Lung (tissue), 11 donors: ENCODE measurements at regions not wholly inside any gene's neighbourhood (a gene's known extent, or its start where the extent isn't known, plus 50 kb on each side); places are given as distances from the start of the nearest gene placed in this dataset.

Experiments used
- ATAC-seq: fragments of 200-7000 bp; cut with Tn5 transposase; one replicate; pipeline ENCODE4 v1.9.1; 2020; ENCODE audit warnings: moderate number of reproducible peaks; ENCODE audit not compliant: insufficient read depth, low FRiP score
- DNase-seq, 3 donors: peaks; one replicate each; pipeline ENCODE4 v3.0.0-alpha.2; 2013 to 2017
- H3K27ac ChIP-seq, 2 donors: one replicate each; pipeline ENCODE4 v1.5.1; 2013; ENCODE audit warnings: mild to moderate bottlenecking in 2 of 2, moderate library complexity in 2 of 2, control low read depth in 1 of 2, inconsistent platforms in 1 of 2, low read depth in 1 of 2, low read length in 1 of 2
- H3K27me3 ChIP-seq, 3 donors: one replicate each; pipeline ENCODE4 v1.5.1; 2013; ENCODE audit warnings: low read length in 2 of 3; ENCODE audit not compliant: control insufficient read depth in 3 of 3, insufficient read depth in 3 of 3
- H3K36me3 ChIP-seq, 4 donors: one replicate each; pipeline ENCODE4 v1.5.1; 2013; ENCODE audit warnings: low read length in 4 of 4, mild to moderate bottlenecking in 1 of 4, moderate library complexity in 1 of 4; ENCODE audit not compliant: control insufficient read depth in 4 of 4, insufficient read depth in 4 of 4
- H3K4me1 ChIP-seq, 5 donors: one replicate each; pipeline ENCODE4 v1.5.1; 2013; ENCODE audit warnings: low read length in 5 of 5, mild to moderate bottlenecking in 2 of 5, moderate library complexity in 1 of 5; ENCODE audit not compliant: control insufficient read depth in 5 of 5, insufficient read depth in 5 of 5
- H3K4me3 ChIP-seq: one replicate; pipeline ENCODE4 v1.5.1; 2013; ENCODE audit warnings: mild to moderate bottlenecking, control low read depth, moderate library complexity
- H3K9ac ChIP-seq, 2 donors: one replicate each; pipeline ENCODE4 v1.5.1; 2013; ENCODE audit warnings: low read length in 2 of 2, control low read depth in 1 of 2; ENCODE audit not compliant: insufficient read depth in 1 of 2
- H3K9me3 ChIP-seq, 4 donors: one replicate each; pipeline ENCODE4 v1.5.1; 2013; ENCODE audit warnings: low read length in 3 of 4, mild to moderate bottlenecking in 1 of 4, moderate library complexity in 1 of 4; ENCODE audit not compliant: control insufficient read depth in 4 of 4, insufficient read depth in 3 of 4
- WGBS, 2 donors: extraction: QIAGEN DNeasy Blood & Tissue Kit; methylation state at CpG; one replicate each; pipeline ENCODE4 v1.1.7; 2013; 5-methylcytosine and 5-hydroxymethylcytosine counted together
- TF ChIP-seq, protein P1 (sequence below): IDR thresholded peaks from 2 replicates; pipeline ENCODE4 v1.5.1; 2012; ENCODE audit warnings: mild to moderate bottlenecking; ENCODE audit errors: control extremely low read depth, extremely low read depth
- donor health status: control.
- donor health status: control.
- donor health status: Bipolar disorder and iron deficiency.
- donor health status: healthy.
- donor health status: DM: yes; HTN: yes; CAD: no.

DNA sequence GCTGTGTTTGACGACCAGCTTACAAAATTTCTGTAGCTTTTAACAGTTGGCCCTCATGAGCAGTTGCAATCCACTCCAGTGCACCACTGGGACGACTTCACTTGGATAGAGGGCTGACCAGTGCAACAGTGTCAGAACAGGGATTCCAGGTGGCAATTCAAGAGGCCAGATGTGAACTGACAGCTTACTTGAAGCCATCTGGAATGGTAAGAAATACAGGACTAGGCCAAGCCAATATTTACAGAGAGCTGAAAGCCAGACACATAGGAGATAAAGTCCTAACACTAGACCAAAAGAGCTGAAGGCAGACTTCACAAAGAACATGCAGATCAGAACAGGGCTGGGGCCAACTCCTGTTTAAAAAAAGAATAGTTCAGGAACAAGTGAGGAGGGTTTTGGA, 93.5 kb upstream of the NFIA start:
- 79 to 82% methylated on average over 2 of the region's 2 CpGs for WGBS, 2 donors
- no peak overlapping the region for H3K4me3 ChIP-seq
- TF ChIP-seq, protein P1, sequence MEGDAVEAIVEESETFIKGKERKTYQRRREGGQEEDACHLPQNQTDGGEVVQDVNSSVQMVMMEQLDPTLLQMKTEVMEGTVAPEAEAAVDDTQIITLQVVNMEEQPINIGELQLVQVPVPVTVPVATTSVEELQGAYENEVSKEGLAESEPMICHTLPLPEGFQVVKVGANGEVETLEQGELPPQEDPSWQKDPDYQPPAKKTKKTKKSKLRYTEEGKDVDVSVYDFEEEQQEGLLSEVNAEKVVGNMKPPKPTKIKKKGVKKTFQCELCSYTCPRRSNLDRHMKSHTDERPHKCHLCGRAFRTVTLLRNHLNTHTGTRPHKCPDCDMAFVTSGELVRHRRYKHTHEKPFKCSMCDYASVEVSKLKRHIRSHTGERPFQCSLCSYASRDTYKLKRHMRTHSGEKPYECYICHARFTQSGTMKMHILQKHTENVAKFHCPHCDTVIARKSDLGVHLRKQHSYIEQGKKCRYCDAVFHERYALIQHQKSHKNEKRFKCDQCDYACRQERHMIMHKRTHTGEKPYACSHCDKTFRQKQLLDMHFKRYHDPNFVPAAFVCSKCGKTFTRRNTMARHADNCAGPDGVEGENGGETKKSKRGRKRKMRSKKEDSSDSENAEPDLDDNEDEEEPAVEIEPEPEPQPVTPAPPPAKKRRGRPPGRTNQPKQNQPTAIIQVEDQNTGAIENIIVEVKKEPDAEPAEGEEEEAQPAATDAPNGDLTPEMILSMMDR: no peak
- ATAC-seq (no peak), DNase-seq (no peak)
- H3K36me3 ChIP-seq: no peaks in the 10 kb centered on the region
- H3K27me3 ChIP-seq: no peaks in the 10 kb centered on the region
- no peak overlapping the region for H3K27ac ChIP-seq
- H3K9me3 ChIP-seq: peaks cover 0 to 3% (median 0%) of the 10 kb centered on the region in 4 donors
- no peak overlapping the region for H3K9ac ChIP-seq
- peaks cover 0 to 40% (median 13%) of the 10 kb centered on the region in 5 donors for H3K4me1 ChIP-seq

DNA sequence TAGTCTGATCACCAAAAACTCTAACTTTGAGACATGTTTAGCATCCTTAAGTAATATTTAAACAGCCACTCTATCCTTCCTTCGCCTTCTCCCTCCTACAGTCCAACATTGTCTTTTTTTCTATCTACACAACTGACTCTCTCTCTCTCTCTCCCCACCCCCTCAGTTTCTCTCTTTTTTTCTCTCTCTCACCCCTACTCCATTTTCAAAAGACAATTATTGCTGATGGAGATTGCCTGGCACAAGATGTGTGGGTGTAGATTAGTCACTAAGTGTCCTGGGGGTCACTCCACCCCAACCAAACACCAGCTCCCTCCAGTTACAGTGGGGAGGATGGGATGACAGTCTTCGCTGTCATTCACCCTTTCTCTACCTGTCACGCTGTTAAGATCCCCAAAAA, 94.5 kb upstream of the NFIA start:
- DNase-seq: no peak
- H3K4me3 ChIP-seq: no peak overlapping the region
- no peak for ATAC-seq
- 97 to 98% methylated on average over 3 of the region's 3 CpGs for whole genome bisulfite sequencing, 2 donors
- H3K9me3 ChIP-seq: peaks cover 0 to 3% (median 0%) of the 10 kb centered on the region in 4 donors
- no peaks in the 10 kb centered on the region for H3K36me3 ChIP-seq
- peaks cover 0 to 39% (median 15%) of the 10 kb centered on the region in 5 donors for H3K4me1 ChIP-seq
- no peak overlapping the region for H3K27ac ChIP-seq
- H3K27me3 ChIP-seq: no peaks in the 10 kb centered on the region
- no peak overlapping the region for H3K9ac ChIP-seq
- TF ChIP-seq, protein P1: no peak

DNA sequence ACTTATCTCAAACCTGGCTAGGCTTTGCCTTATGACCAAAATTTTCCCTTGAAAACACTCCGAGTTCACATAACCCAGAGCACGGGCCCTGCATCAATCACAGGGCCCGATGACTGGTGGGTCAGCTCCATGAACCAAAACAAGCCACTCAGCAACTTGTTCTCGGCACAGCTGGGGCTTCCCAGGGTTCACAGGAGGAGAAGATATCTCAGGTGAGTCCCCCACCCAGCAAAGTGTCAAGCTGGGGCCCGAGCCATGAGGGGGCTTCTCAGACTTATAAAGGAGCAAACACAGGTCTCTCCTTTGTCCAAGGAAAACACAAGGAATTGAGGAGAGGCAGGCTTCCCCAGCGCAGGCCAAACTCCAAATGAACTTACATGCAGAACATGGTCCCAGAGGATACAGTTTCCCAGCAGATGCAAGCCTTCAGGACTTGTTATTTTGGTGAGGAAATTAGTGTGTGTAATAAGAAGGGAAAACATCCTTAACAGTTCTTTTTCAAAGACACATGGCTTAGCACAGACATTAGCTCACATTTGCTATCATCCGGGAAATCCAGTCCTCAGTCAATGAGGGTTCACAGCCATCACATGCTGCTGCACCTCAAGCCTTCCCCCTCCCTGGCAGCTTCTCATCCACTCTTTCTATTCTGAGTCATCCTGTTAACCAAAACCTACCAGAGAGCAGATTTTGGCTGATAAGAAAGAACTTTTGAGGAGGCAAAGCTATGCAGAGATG, 98.1 kb upstream of the NFIA start:
- 67 to 84% methylated on average over 7 of the region's 7 CpGs for WGBS, 2 donors
- ATAC-seq (no peak), DNase-seq (peak in 2 of 3 donors; percentile 35 to 69)
- Histone ChIP-seq H3K9me3 (no peaks in the 10 kb centered on the region), H3K4me3 (no peak overlapping the region), H3K27ac (no peak overlapping the region), H3K4me1 (peaks cover 0 to 22% (median 2%) of the 10 kb centered on the region in 5 donors), H3K9ac (no peak overlapping the region), H3K36me3 (no peaks in the 10 kb centered on the region), H3K27me3 (no peaks in the 10 kb centered on the region)
- TF ChIP-seq, protein P1: no peak
